LoVo (cell line): ENCODE measurements at regions not wholly inside any gene's neighbourhood (a gene's known extent, or its start where the extent isn't known, plus 50 kb on each side); places are given as distances from the start of the nearest gene placed in this dataset.

Experiments used
- DNase-seq: peaks from one replicate; pipeline ENCODE4 v3.0.0-alpha.2; 2016; ENCODE audit warnings: low spot score

DNA sequence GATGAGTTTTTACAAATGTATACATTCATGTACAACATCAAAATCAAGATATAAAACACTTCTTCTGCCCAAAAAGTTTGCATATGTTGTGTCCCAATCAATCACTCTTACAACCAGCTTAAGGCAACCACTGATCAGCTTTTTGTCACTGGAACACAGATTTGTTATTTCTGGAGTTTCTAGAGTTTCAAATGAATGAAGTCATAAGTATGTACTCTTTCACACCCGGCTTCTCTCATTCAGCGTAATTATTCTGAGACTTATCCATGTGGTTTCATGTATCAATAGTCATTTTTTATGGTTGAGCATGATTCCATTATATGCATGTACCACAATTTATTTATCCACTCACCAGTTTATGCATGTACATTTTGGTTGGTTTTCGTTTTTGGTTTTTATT, 53.0 kb upstream of the CORO2B start:
- no peak for DNase-seq

DNA sequence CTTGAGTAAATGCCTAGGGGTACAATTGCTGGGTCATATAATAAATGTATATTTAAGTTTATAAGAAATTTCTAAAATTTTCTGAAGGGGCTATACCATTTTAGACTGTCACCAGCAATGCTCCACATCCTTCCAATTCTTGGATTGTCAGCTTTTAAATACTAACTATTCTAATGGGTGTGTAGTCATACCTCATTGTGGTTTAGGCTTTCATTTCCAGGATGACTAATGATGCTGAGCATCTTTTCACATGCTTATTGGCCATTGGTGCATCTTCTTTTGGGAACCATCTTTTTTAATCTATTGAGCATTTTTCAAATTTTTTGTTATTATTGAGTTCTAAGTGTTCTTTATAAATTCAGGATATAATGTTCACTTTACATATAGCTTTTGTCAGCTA, 52.5 kb upstream of the CORO2B start:
- DNase-seq = no peak

DNA sequence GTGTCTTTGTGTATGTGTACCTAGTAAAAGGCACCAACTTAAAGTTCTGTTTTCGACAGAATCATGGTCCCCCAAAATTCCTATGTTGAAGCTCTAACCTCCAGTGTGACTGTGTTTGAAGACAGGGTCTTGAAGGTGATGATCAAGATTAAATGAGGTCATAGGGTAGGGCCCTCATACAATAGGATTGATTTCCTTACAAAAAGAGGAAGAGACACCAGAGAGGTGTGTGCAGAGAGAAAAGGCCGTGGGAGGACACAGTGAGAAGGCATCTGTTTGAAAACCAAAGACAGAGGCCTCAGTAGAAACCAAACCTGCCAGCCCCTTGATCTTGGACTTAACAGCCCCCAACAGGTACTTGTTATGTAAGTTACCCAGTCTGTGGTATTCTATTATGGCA, 52.0 kb upstream of the CORO2B start:
- no peak for DNase-seq

DNA sequence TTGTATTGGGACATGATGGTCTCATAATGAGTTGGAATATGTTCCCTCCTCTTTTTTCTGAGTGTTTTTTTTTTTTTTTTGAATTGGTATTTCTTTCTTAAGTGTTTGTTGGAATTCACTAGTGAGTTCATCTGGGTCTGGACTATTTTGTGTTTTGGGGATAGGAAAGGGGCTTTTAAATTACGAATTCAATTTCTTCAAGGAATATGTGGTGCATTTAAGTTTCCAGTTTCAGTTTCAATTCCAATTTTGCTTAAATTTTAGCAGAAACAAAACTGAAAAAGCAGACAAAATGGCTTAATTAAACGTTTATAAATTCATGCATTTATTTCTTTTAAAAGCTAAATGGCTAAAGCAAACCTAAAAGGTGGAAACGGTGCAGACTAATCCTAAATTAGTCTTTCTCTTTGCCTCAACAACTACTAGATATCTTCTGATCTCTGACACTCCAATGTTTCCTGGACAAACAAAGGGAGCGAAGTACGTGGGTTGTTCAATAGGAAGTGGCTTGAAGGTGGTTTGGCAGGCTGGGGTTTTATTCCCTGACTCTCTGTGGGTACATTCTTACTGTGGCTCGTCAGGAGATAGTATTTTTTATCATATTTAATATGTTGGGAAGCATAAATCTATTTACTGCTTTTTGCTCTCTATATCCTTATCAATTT, 50.0 kb upstream of the CORO2B start:
- DNase-seq = peak; percentile 15
